GM23248 (cell line): ENCODE measurements at regions not wholly inside any gene's neighbourhood (a gene's known extent, or its start where the extent isn't known, plus 50 kb on each side); places are given as distances from the start of the nearest gene placed in this dataset.

Experiments used
- DNase-seq: peaks from one replicate; pipeline ENCODE4 v3.0.0-alpha.2; 2015
- H2AFZ ChIP-seq: fragments of 200-600 bp; sonication (generic); 2 replicates; pipeline ENCODE4 v1.6.1; 2016; ENCODE audit warnings: antibody characterized with exemption
- H3F3A ChIP-seq: fragments of 200-600 bp; sonication (generic); 2 replicates; pipeline ENCODE4 v1.6.1; 2016; ENCODE audit warnings: mild to moderate bottlenecking, antibody characterized with exemption, mixed run types; ENCODE audit not compliant: insufficient read depth
- H3K27ac ChIP-seq: fragments of 200-600 bp; sonication (generic); 2 replicates; pipeline ENCODE4 v1.5.1; 2016; ENCODE audit warnings: mild to moderate bottlenecking
- H3K27me3 ChIP-seq: fragments of 200-600 bp; sonication (generic); replicated peaks from 2 replicates; pipeline ENCODE4 v1.6.1; 2016; ENCODE audit warnings: mild to moderate bottlenecking; ENCODE audit not compliant: insufficient read depth
- H3K36me3 ChIP-seq: fragments of 200-600 bp; sonication (generic); 2 replicates; pipeline ENCODE4 v1.6.1; 2016; ENCODE audit warnings: low read depth, mild to moderate bottlenecking
- H3K4me1 ChIP-seq: fragments of 200-600 bp; sonication (generic); 2 replicates; pipeline ENCODE4 v1.6.1; 2016; ENCODE audit warnings: mild to moderate bottlenecking; ENCODE audit not compliant: insufficient read depth
- H3K4me2 ChIP-seq: fragments of 200-600 bp; sonication (generic); one replicate; pipeline ENCODE4 v1.6.1; 2016; ENCODE audit warnings: mild to moderate bottlenecking; ENCODE audit not compliant: unreplicated experiment
- H3K4me3 ChIP-seq: fragments of 200-600 bp; sonication (generic); 2 replicates; pipeline ENCODE4 v1.5.1; 2016; ENCODE audit warnings: mild to moderate bottlenecking
- H3K79me2 ChIP-seq: fragments of 200-600 bp; sonication (generic); 2 replicates; pipeline ENCODE4 v1.6.1; 2016; ENCODE audit warnings: mild to moderate bottlenecking; ENCODE audit not compliant: insufficient read depth
- H3K9ac ChIP-seq: fragments of 200-600 bp; sonication (generic); 2 replicates; pipeline ENCODE4 v1.6.1; 2016; ENCODE audit warnings: mild to moderate bottlenecking
- H3K9me2 ChIP-seq: fragments of 200-600 bp; sonication (generic); 2 replicates; pipeline ENCODE4 v1.6.1; 2016; ENCODE audit warnings: mixed run types, mild to moderate bottlenecking, moderate library complexity; ENCODE audit not compliant: insufficient read depth
- H3K9me3 ChIP-seq: fragments of 200-600 bp; sonication (generic); one replicate; pipeline ENCODE4 v1.6.1; 2017; ENCODE audit warnings: low read depth
- H4K20me1 ChIP-seq: fragments of 200-600 bp; sonication (generic); 2 replicates; pipeline ENCODE4 v1.6.0; 2016; ENCODE audit not compliant: insufficient read depth
- EZH2 ChIP-seq: fragments of 200-600 bp; sonication (generic); IDR thresholded peaks from 2 replicates; pipeline ENCODE4 v1.6.1; 2018; ENCODE audit warnings: antibody characterized with exemption, mild to moderate bottlenecking; ENCODE audit not compliant: insufficient read depth, poor library complexity, severe bottlenecking
- EZH2phosphoT487 ChIP-seq: fragments of 200-600 bp; sonication (generic); IDR thresholded peaks from 2 replicates; pipeline ENCODE4 v1.6.1; 2018; ENCODE audit warnings: antibody characterized with exemption, moderate library complexity, mild to moderate bottlenecking, low read depth; ENCODE audit not compliant: insufficient read depth
- WGBS, 2 experiments: methylation state at CpG; one replicate each; pipeline ENCODE4 v1.1.6; 2015 to 2017; ENCODE audit warnings: low lambda C conversion rate in 2 of 2, low coverage in 1 of 2; ENCODE audit errors: missing lambda C conversion rate in 2 of 2; 5-methylcytosine and 5-hydroxymethylcytosine counted together
- in situ Hi-C: fragments of 300-500 bp; cut with MboI; formaldehyde crosslinking; loops from 2 replicates; pipeline ENCODE4 v1.15.0; 2020

- H2AFZ ChIP-seq, result no peak overlapping the region
- TF ChIP-seq EZH2phosphoT487, result no peak
- no peak for TF ChIP-seq EZH2
These were observed 328.7 kb downstream of the CXCL12 start for GRCh38 chr10:44056206-44056605.

DNA sequence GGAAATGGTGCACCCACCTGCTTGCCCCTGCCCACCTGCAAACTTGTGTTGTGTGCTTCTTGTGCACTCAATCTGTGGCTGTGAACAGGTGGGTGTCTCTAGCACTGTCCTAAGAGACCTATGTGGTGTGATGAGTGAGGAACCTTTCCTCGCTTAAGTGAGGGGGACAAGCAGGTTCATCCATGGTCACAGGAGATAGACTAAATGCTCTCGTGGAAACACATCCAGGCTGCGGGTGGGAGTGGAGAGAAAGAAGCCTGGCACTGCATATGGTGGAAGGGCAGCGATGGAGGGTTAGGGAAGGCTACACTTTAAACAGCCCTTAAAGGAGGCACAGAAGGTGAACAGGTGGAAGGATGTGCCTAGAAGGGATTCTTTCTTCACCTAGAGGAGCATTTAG is 330.9 kb downstream of the CXCL12 start:
- H3K4me1 ChIP-seq, result peaks cover 16% of the 10 kb centered on the region
- H3K79me2 ChIP-seq, result no peaks in the 10 kb centered on the region
- H3K9me3 ChIP-seq, result no peaks in the 10 kb centered on the region
- no peak for TF ChIP-seq EZH2phosphoT487
- no peaks in the 10 kb centered on the region for H3K36me3 ChIP-seq
- in situ Hi-C loops, result loop anchor here (25.0 kb wide), 1 partner anchor 808 kb away; no protein-coding TSS in a partner anchor
- H3K27me3 ChIP-seq, result no peaks in the 10 kb centered on the region
- H3K9me2 ChIP-seq, result no peaks in the 10 kb centered on the region
- H3K4me2 ChIP-seq, result no peak overlapping the region
- WGBS, 2 experiments, result 93 to 96% methylated on average over 4 of the region's 4 CpGs
- no peak for DNase-seq
- H4K20me1 ChIP-seq, result no peaks in the 10 kb centered on the region
- H2AFZ ChIP-seq, result no peak overlapping the region
- no peak overlapping the region for H3K4me3 ChIP-seq
- H3K27ac ChIP-seq, result no peak overlapping the region
- peaks cover 7% of the 10 kb centered on the region; the same call in 1 of the 2 replicates for H3F3A ChIP-seq
- no peak overlapping the region for H3K9ac ChIP-seq

More at GRCh38 chr10:44056206-44056605, 328.7 kb downstream of the CXCL12 start:
- H3K36me3 ChIP-seq, result no peaks in the 10 kb centered on the region
- H3K4me2 ChIP-seq, result no peak overlapping the region
- H4K20me1 ChIP-seq, result no peaks in the 10 kb centered on the region
- peaks cover 7% of the 10 kb centered on the region; the same call in 1 of the 2 replicates for H3F3A ChIP-seq
- H3K27me3 ChIP-seq, result no peaks in the 10 kb centered on the region
- in situ Hi-C loops, result loop anchor here (25.0 kb wide), 1 partner anchor 806 kb away; no protein-coding TSS in a partner anchor
- WGBS, 2 experiments, result 46 to 47% methylated on average over 13 of the region's 13 CpGs
- H3K4me1 ChIP-seq, result peaks cover 14% of the 10 kb centered on the region
- H3K9me3 ChIP-seq, result no peaks in the 10 kb centered on the region
- H3K4me3 ChIP-seq, result no peak overlapping the region
- H3K9ac ChIP-seq, result no peak overlapping the region
- no peak overlapping the region for H3K27ac ChIP-seq
- H3K9me2 ChIP-seq, result no peaks in the 10 kb centered on the region
- no peaks in the 10 kb centered on the region for H3K79me2 ChIP-seq
- peak; percentile 32 for DNase-seq

- no peaks in the 10 kb centered on the region for H3K79me2 ChIP-seq
- no peak overlapping the region for H3K9ac ChIP-seq
- no peak overlapping the region for H3K4me2 ChIP-seq
- in situ Hi-C loops, result loop anchor here (25.0 kb wide), 1 partner anchor 809 kb away; no protein-coding TSS in a partner anchor
- H3K9me3 ChIP-seq, result no peaks in the 10 kb centered on the region
- TF ChIP-seq EZH2phosphoT487 (no peak), EZH2 (no peak)
- H3K36me3 ChIP-seq, result no peaks in the 10 kb centered on the region
- H4K20me1 ChIP-seq, result no peaks in the 10 kb centered on the region
- H3K4me3 ChIP-seq, result no peak overlapping the region
- H2AFZ ChIP-seq, result no peak overlapping the region
- peaks cover 7% of the 10 kb centered on the region; the same call in 1 of the 2 replicates for H3F3A ChIP-seq
- no peaks in the 10 kb centered on the region for H3K27me3 ChIP-seq
- DNase-seq, result no peak
- no peak overlapping the region for H3K27ac ChIP-seq
- H3K4me1 ChIP-seq, result peaks cover 16% of the 10 kb centered on the region
- H3K9me2 ChIP-seq, result no peaks in the 10 kb centered on the region
These were observed 331.5 kb downstream of the CXCL12 start for GRCh38 chr10:44053391-44053790.

DNA sequence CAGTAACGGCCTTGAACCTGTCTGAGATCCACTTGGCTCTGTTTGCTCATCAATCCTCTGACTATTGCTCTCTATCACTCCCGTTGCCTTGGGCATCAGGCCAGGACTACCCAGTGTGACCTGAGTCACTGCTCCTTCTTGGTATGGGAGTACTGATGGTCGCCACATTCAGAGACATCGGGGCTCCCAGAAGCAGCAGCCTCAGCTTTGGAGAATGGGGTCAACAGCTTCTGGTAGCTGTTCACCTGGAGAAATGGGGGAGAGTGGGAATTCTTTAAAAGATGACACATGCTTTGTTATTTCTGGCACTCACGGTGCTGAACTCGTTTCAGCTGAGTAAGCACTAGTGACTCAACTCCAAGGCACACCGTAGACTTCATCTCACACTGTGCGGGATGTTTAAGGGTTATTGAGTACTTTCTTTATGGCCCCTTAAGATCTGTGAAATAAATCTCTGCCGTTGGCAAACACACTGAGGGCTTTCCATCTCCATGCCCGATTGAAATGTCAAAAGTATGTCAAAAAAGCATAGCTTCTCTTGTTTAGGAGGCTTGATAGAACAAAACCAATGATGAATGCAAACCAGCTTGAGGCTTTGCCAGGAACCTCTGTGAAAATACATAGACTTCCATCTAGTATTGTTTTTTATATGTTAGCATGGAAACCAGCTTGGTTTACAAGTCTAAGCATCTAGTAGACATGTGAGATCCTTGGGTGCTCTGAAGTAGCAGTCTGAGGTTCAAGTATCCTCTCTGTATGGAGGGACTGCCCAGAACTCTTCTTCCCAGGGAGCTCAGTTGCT is 333.1 kb downstream of the CXCL12 start:
- peaks cover 8% of the 10 kb centered on the region for H3F3A ChIP-seq
- no peaks in the 10 kb centered on the region for H3K27me3 ChIP-seq
- H3K9me2 ChIP-seq, result no peaks in the 10 kb centered on the region
- no peaks in the 10 kb centered on the region for H3K9me3 ChIP-seq
- 13 to 16% methylated on average over 10 of the region's 10 CpGs for WGBS, 2 experiments
- H3K9ac ChIP-seq, result no peak overlapping the region
- no peaks in the 10 kb centered on the region for H3K79me2 ChIP-seq
- peak overlapping the region; percentile 42 for H3K4me2 ChIP-seq
- H4K20me1 ChIP-seq, result no peaks in the 10 kb centered on the region
- H3K4me3 ChIP-seq, result peak overlapping the region; percentile 7; the same call in 1 of the 2 replicates
- no peak for TF ChIP-seq EZH2
- no peak for TF ChIP-seq EZH2phosphoT487
- peak; percentile 87 for DNase-seq
- H3K36me3 ChIP-seq, result no peaks in the 10 kb centered on the region
- H3K4me1 ChIP-seq, result peaks cover 18% of the 10 kb centered on the region
- peak overlapping the region; percentile 26 for H3K27ac ChIP-seq
- no peak overlapping the region for H2AFZ ChIP-seq
- in situ Hi-C loops, result loop anchor here (25.0 kb wide), 1 partner anchor 811 kb away; no protein-coding TSS in a partner anchor
